MCF 10A (cell line): ENCODE measurements at regions not wholly inside any gene's neighbourhood (a gene's known extent, or its start where the extent isn't known, plus 50 kb on each side); places are given as distances from the start of the nearest gene placed in this dataset.
A peak's percentile ranks its signal among the peaks of the same experiment; 100 is the strongest.

Source experiments
- BruUV-seq: library from RNA; stranded (reverse); fragments of 400-500 nt; replicated peaks from 2 replicates; lab custom pipeline; 2021; lab: Mats Ljungman, UMichigan
- CTCF ChIA-PET: fragments of 300-600 bp; sonication (Branson Sonifier 250); formaldehyde crosslinking; extraction: SDS; loops from one replicate; lab custom pipeline; 2021; ENCODE audit warnings: antibody characterized with exemption, inconsistent platforms; lab: Yijun Ruan, JAX
- POLR2A ChIA-PET: fragments of 300-600, 350-650 bp; sonication (Branson Sonifier 250); formaldehyde crosslinking; extraction: SDS; loops from one replicate; lab custom pipeline; 2020; ENCODE audit warnings: antibody characterized with exemption, inconsistent platforms; lab: Yijun Ruan, JAX
- DNase-seq: peaks from one replicate; pipeline ENCODE4 v3.0.0-alpha.2; 2018; ENCODE audit not compliant: unreplicated experiment
- H3K27ac Mint-ChIP-seq: one replicate; pipeline ENCODE4 v1.8.0; 2022; ENCODE audit warnings: mild to moderate bottlenecking, low read depth, mixed read lengths; ENCODE audit not compliant: unreplicated experiment
- H3K27me3 Mint-ChIP-seq: one replicate; pipeline ENCODE4 v1.8.0; 2022; ENCODE audit warnings: mixed read lengths; ENCODE audit not compliant: insufficient read depth, unreplicated experiment
- H3K36me3 Mint-ChIP-seq: one replicate; pipeline ENCODE4 v1.8.0; 2022; ENCODE audit warnings: mild to moderate bottlenecking, moderate library complexity, mixed read lengths; ENCODE audit not compliant: insufficient read depth, unreplicated experiment
- H3K4me1 Mint-ChIP-seq: one replicate; pipeline ENCODE4 v1.8.0; 2022; ENCODE audit warnings: mixed read lengths; ENCODE audit not compliant: insufficient read depth, unreplicated experiment
- H3K4me3 Mint-ChIP-seq: one replicate; pipeline ENCODE4 v1.8.0; 2022; ENCODE audit warnings: mild to moderate bottlenecking, moderate library complexity, mixed read lengths; ENCODE audit not compliant: unreplicated experiment
- H3K9me3 Mint-ChIP-seq: one replicate; pipeline ENCODE4 v1.8.0; 2022; ENCODE audit warnings: mixed read lengths; ENCODE audit not compliant: unreplicated experiment
- intact Hi-C: fragments of 100-400 bp; cut with micrococcal nuclease; formaldehyde crosslinking; loops from 2 replicates; pipeline ENCODE4 v1.14.1; 2022
- TF ChIP-seq, protein P1 (sequence below): fragments of 200-600 bp; IDR thresholded peaks from one replicate; pipeline ENCODE4 v1.8.0; 2022; ENCODE audit warnings: antibody characterized with exemption, mild to moderate bottlenecking; ENCODE audit not compliant: unreplicated experiment

DNA sequence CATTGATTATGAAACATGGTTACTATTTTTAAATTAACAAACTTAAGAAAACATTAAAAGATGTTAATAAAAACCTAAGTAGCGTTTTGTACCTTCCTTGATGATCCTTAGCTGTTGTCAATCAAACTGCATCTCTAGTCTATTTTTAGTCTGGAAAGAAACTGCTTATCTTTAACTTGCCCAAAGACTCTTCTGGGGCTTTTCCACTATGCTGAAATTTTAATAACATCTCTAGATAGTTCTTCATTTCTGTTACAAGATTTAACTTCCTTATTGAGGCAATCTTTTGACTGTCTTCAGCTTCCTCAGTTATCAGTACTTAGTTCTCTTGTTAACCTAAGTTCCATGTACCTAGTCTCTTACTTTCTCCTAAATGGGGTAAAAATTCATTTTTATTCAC, 135.9 kb upstream of the HMCN1 start:
- TF ChIP-seq, protein P1, sequence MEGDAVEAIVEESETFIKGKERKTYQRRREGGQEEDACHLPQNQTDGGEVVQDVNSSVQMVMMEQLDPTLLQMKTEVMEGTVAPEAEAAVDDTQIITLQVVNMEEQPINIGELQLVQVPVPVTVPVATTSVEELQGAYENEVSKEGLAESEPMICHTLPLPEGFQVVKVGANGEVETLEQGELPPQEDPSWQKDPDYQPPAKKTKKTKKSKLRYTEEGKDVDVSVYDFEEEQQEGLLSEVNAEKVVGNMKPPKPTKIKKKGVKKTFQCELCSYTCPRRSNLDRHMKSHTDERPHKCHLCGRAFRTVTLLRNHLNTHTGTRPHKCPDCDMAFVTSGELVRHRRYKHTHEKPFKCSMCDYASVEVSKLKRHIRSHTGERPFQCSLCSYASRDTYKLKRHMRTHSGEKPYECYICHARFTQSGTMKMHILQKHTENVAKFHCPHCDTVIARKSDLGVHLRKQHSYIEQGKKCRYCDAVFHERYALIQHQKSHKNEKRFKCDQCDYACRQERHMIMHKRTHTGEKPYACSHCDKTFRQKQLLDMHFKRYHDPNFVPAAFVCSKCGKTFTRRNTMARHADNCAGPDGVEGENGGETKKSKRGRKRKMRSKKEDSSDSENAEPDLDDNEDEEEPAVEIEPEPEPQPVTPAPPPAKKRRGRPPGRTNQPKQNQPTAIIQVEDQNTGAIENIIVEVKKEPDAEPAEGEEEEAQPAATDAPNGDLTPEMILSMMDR = no peak
- DNase-seq = no peak
- H3K36me3 Mint-ChIP-seq = no peaks in the 10 kb centered on the region
- intact Hi-C loops = loop anchor here (5.0 kb wide), 1 partner anchor 71 kb away; no protein-coding TSS in a partner anchor
- no peaks in the 10 kb centered on the region for H3K27me3 Mint-ChIP-seq
- H3K27ac Mint-ChIP-seq = no peak overlapping the region
- BruUV-seq = no TSS peak
- CTCF ChIA-PET = interaction anchor here (0.6 to 1.9 kb wide), 6 partner anchors 26 to 282 kb away, joined by 3 to 11 read pairs (median 4); partner anchors contain the start of gene IVNS1ABP
- H3K4me3 Mint-ChIP-seq = no peak overlapping the region
- POLR2A ChIA-PET = interaction anchor here (0.7 to 2.3 kb wide), 2 partner anchors 281 to 495 kb away, joined by 4 to 9 read pairs; partner anchors contain the start of gene IVNS1ABP
- H3K4me1 Mint-ChIP-seq = no peaks in the 10 kb centered on the region
- H3K9me3 Mint-ChIP-seq = no peaks in the 10 kb centered on the region

DNA sequence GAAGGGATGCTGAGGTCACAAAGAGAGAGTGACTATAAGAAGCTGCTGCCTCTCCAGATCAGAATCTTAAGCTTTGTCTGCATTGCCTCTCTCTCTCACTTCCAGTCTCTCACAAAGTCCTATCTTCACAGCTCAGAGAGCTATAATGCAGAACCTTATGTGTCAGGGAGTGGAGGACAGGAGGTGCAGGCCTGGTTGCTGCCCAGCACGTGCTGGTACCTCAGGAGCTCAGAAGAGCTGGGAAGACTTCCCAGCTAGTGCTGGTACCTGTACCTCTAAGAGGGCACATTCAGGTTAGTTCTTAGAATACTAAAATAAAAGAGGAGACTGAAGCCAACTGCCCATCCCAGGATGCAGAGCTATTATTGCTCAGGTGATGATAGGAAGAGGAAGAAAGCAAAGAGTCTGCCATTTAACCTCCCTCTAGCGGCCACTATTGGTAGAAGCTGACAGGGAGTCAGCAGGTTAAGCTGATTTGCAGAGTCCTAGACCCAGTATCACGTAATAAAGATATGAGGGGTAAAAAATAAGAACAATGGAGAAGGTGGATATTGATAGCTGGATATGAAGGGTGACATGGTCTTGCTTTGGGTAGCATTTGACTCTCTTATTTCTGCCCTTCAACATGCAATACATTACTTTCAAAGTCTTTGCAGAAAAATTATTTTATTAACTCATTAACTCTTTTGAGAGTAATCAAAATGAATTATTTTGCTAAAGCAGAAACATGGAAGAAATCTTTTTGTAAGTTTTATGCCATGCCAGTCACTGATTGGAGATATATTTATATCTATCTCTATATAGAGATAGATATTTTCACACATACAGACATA, 138.1 kb upstream of the HMCN1 start:
- TF ChIP-seq, protein P1 = peak; percentile 90
- DNase-seq = peak; percentile 84
- Mint-ChIP-seq H3K27me3 (no peaks in the 10 kb centered on the region), H3K9me3 (no peaks in the 10 kb centered on the region), H3K4me3 (no peak overlapping the region), H3K4me1 (no peaks in the 10 kb centered on the region), H3K27ac (no peak overlapping the region), H3K36me3 (no peaks in the 10 kb centered on the region)
- ChIA-PET CTCF (interaction anchor here (0.5 to 3.9 kb wide), 98 partner anchors 9 to 831 kb away, joined by 3 to 58 read pairs (median 5); partner anchors contain the start of gene IVNS1ABP), POLR2A (interaction anchor here (0.6 to 3.8 kb wide), 15 partner anchors 8 to 440 kb away, joined by 3 to 15 read pairs (median 4); partner anchors contain the start of genes IVNS1ABP and TRMT1L)
- no TSS peak for BruUV-seq
- intact Hi-C loops = loop anchor here (1.0 to 5.0 kb wide), 4 partner anchors 69 to 358 kb away; partner anchors contain the start of gene IVNS1ABP

DNA sequence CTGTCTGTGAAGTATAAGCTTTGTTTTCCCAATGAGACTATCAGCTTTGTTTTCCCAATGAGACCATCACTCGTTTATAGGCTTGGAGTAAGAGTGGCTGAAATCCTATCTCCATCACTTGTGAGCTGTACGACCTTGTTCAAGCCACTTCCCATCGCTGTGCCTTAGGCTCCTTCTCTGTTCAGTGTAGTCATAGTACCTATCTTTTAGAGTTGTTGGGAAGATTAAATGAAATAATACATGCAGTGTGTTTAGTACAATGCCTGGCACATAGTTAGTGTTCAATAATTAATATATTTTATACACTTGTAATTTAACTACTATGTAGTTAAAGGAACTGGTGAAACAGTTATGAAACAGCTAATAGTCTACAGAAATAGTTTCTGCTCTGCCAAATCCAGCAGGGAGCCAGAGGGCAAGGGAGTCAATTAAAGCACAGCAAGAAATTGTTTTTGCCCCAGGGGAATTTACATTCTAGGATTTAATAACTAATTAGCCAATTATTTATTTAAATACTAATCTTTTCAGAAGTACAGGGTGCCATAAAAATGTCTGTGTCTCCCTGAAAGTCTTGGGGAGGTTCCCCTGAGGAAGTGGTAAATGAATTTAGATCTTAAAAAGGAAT, 139.3 kb upstream of the HMCN1 start:
- no TSS peak for BruUV-seq
- ChIA-PET POLR2A (interaction anchor here (0.5 to 3.8 kb wide), 9 partner anchors 10 to 279 kb away, joined by 3 to 15 read pairs (median 4); partner anchors contain the start of gene IVNS1ABP), CTCF (interaction anchor here (0.6 to 3.9 kb wide), 57 partner anchors 9 to 612 kb away, joined by 3 to 58 read pairs (median 9); partner anchors contain the start of gene IVNS1ABP)
- Mint-ChIP-seq H3K27ac (no peak overlapping the region), H3K36me3 (no peaks in the 10 kb centered on the region), H3K4me1 (no peaks in the 10 kb centered on the region), H3K9me3 (no peaks in the 10 kb centered on the region), H3K27me3 (no peaks in the 10 kb centered on the region), H3K4me3 (no peak overlapping the region)
- DNase-seq = no peak
- intact Hi-C loops = loop anchor here (5.0 kb wide), 1 partner anchor 68 kb away; no protein-coding TSS in a partner anchor
- TF ChIP-seq, protein P1 = no peak
